Kidney (tissue), 13 donors: ENCODE measurements at regions not wholly inside any gene's neighbourhood (a gene's known extent, or its start where the extent isn't known, plus 50 kb on each side); places are given as distances from the start of the nearest gene placed in this dataset.

Experiments used
- DNase-seq, 5 donors: peaks; one replicate each; pipeline ENCODE4 v3.0.0-alpha.2; 2013 to 2020
- FAIRE-seq: peaks from 2 replicates; lab custom pipeline; 2012; peaks lifted over from hg19 to GRCh38; lab: Jason Lieb, UNC
- H3K27ac ChIP-seq, 2 donors: one replicate each; pipeline ENCODE4 v1.7.0; 2013; ENCODE audit warnings: low read depth in 2 of 2, low read length in 2 of 2, inconsistent platforms in 1 of 2
- H3K27me3 ChIP-seq: one replicate; pipeline ENCODE4 v1.7.1; 2013; ENCODE audit warnings: low read length, inconsistent platforms; ENCODE audit not compliant: control insufficient read depth, insufficient read depth
- H3K36me3 ChIP-seq, 3 donors: one replicate each; pipeline versions ENCODE4 v1.7.0 to v1.7.1; 2013; ENCODE audit warnings: low read length in 3 of 3, control low read depth in 1 of 3, inconsistent platforms in 1 of 3; ENCODE audit not compliant: insufficient read depth in 3 of 3, control insufficient read depth in 2 of 3
- H3K4me1 ChIP-seq, 3 donors: one replicate each; pipeline versions ENCODE4 v1.7.0 to v1.7.1; 2013; ENCODE audit warnings: low read length in 3 of 3, inconsistent platforms in 1 of 3, low read depth in 1 of 3; ENCODE audit not compliant: control insufficient read depth in 2 of 3, insufficient read depth in 2 of 3
- H3K4me3 ChIP-seq, 3 donors: one replicate each; pipeline versions ENCODE4 v1.7.0 to v1.8.1; 2013; ENCODE audit warnings: low read length in 3 of 3, control low read depth in 1 of 3, inconsistent platforms in 1 of 3
- H3K9ac ChIP-seq, 3 donors: one replicate each; pipeline versions ENCODE4 v1.7.0 to v1.7.1; 2013; ENCODE audit warnings: low read length in 3 of 3, control low read depth in 1 of 3, inconsistent platforms in 1 of 3
- H3K9me3 ChIP-seq, 3 donors: one replicate each; pipeline versions ENCODE4 v1.7.0 to v1.7.1; 2013; ENCODE audit warnings: low read length in 3 of 3, control low read depth in 1 of 3, inconsistent platforms in 1 of 3; ENCODE audit not compliant: control insufficient read depth in 2 of 3, insufficient read depth in 1 of 3
- CTCF ChIP-seq: IDR thresholded peaks from 3 replicates; pipeline ENCODE4 v1.5.1; 2012; ENCODE audit warnings: mild to moderate bottlenecking, moderate library complexity, borderline replicate concordance; ENCODE audit not compliant: insufficient read depth; ENCODE audit errors: extremely low read depth
- intact Hi-C: fragments of 100-400 bp; cut with DNase I; formaldehyde crosslinking; loops from one replicate; pipeline ENCODE4 v1.11.1; 2022
- donor health status: control.
- donor health status: control.
- donor health status: control.
- donor health status: control.
- donor health status: control.
- donor health status: DM: yes; HTN: yes; CAD: no.
- donor health status: Normal renal cell carcinoma (clear cell type).

- Histone ChIP-seq H3K36me3 (no peaks in the 10 kb centered on the region), H3K27me3 (no peaks in the 10 kb centered on the region), H3K27ac (no peak overlapping the region), H3K9me3 (no peaks in the 10 kb centered on the region), H3K4me3 (no peak overlapping the region), H3K4me1 (no peaks in the 10 kb centered on the region), H3K9ac (no peak overlapping the region)
- FAIRE-seq (no peak), DNase-seq (no peak)
- intact Hi-C loops, result no loop called here
- TF ChIP-seq CTCF, result no peak
Measured at GRCh38 chr18:73482901-73483300, 615.1 kb upstream of the NETO1 start.

GRCh38 chr18:73479477-73479876 lies 611.7 kb upstream of the NETO1 start:
- H3K27me3 ChIP-seq, result no peaks in the 10 kb centered on the region
- intact Hi-C loops, result no loop called here
- DNase-seq (no peak), FAIRE-seq (no peak)
- H3K9ac ChIP-seq, result no peak overlapping the region
- no peak overlapping the region for H3K4me3 ChIP-seq
- H3K27ac ChIP-seq, result no peak overlapping the region
- no peak for TF ChIP-seq CTCF
- no peaks in the 10 kb centered on the region for H3K36me3 ChIP-seq
- no peaks in the 10 kb centered on the region for H3K4me1 ChIP-seq
- no peaks in the 10 kb centered on the region for H3K9me3 ChIP-seq

GRCh38 chr18:73478191-73478590 lies 610.4 kb upstream of the NETO1 start:
- no peaks in the 10 kb centered on the region for H3K4me1 ChIP-seq
- intact Hi-C loops, result no loop called here
- no peaks in the 10 kb centered on the region for H3K9me3 ChIP-seq
- TF ChIP-seq CTCF, result no peak
- H3K4me3 ChIP-seq, result no peak overlapping the region
- H3K36me3 ChIP-seq, result no peaks in the 10 kb centered on the region
- no peak for DNase-seq
- H3K27me3 ChIP-seq, result no peaks in the 10 kb centered on the region
- H3K9ac ChIP-seq, result no peak overlapping the region
- no peak overlapping the region for H3K27ac ChIP-seq
- no peak for FAIRE-seq

GRCh38 chr18:73476031-73476430 lies 608.2 kb upstream of the NETO1 start:
- DNase-seq (no peak), FAIRE-seq (no peak)
- intact Hi-C loops, result no loop called here
- Histone ChIP-seq H3K27me3 (no peaks in the 10 kb centered on the region), H3K27ac (no peak overlapping the region), H3K9me3 (no peaks in the 10 kb centered on the region), H3K4me1 (no peaks in the 10 kb centered on the region), H3K4me3 (no peak overlapping the region), H3K9ac (no peak overlapping the region), H3K36me3 (no peaks in the 10 kb centered on the region)
- no peak for TF ChIP-seq CTCF
